Choroid plexus epithelial cell (primary cell): ENCODE measurements at regions not wholly inside any gene's neighbourhood (a gene's known extent, or its start where the extent isn't known, plus 50 kb on each side); places are given as distances from the start of the nearest gene placed in this dataset.

Experiments used
- DNase-seq: peaks from one replicate; pipeline ENCODE4 v3.0.0-alpha.2; 2010; ENCODE audit warnings: low read depth
- H3K4me3 ChIP-seq: 2 replicates; pipeline ENCODE4 v1.5.1; 2011; ENCODE audit warnings: low read depth, mild to moderate bottlenecking, control low read depth, low read length, moderate library complexity
- CTCF ChIP-seq: conservative IDR thresholded peaks from 2 replicates; pipeline ENCODE4 v1.5.1; 2011; ENCODE audit warnings: low read depth, mild to moderate bottlenecking, control low read depth, inconsistent platforms, low read length, moderate library complexity

DNA sequence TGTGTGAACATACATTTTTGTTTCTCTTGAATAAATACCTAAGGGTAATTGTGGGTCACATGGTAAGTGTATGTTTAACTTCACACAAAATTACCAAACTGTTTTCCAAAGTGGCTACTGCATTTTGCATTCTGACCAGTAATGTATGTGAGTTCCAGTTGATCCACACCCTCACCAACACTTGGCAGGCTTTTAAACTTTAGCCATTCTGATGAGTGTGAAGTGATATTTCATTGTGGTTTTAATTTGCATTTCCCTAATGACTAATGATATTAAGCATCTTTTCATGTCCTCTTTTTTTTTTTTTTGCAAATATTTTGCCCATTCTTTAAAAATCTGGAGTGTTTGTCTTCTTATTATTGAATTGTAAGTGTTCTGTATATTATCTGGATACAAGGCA is 53.5 kb upstream of the MAST4 start:
- TF ChIP-seq CTCF = no peak
- H3K4me3 ChIP-seq = no peak overlapping the region
- no peak for DNase-seq
